GM23338 (cell line): ENCODE measurements at regions not wholly inside any gene's neighbourhood (a gene's known extent, or its start where the extent isn't known, plus 50 kb on each side); places are given as distances from the start of the nearest gene placed in this dataset.

ENCODE experiments used
- ATAC-seq: fragments of 200-7000 bp; cut with Tn5 transposase; 3 replicates; pipeline ENCODE4 v1.9.1; 2020
- DNase-seq: peaks from one replicate; pipeline ENCODE4 v3.0.0-alpha.2; 2015; ENCODE audit warnings: low spot score
- H2AFZ ChIP-seq: fragments of 200-600 bp; sonication (generic); 2 replicates; pipeline ENCODE4 v1.8.0; 2016; ENCODE audit warnings: antibody characterized with exemption, mild to moderate bottlenecking, moderate library complexity
- H3F3A ChIP-seq: fragments of 200-600 bp; sonication (generic); replicated peaks from 2 replicates; pipeline ENCODE4 v1.8.0; 2017; ENCODE audit warnings: antibody characterized with exemption, mixed run types, low read depth
- H3K27ac ChIP-seq: fragments of 200-600 bp; sonication (generic); 2 replicates; pipeline ENCODE4 v1.6.1; 2016; ENCODE audit warnings: low read depth
- H3K27me3 ChIP-seq: fragments of 200-600 bp; sonication (generic); 2 replicates; pipeline ENCODE4 v1.8.0; 2016; ENCODE audit warnings: mild to moderate bottlenecking, mixed run types, moderate library complexity; ENCODE audit not compliant: insufficient read depth
- H3K36me3 ChIP-seq: fragments of 200-600 bp; sonication (generic); 2 replicates; pipeline ENCODE4 v1.8.0; 2016; ENCODE audit warnings: mild to moderate bottlenecking; ENCODE audit not compliant: insufficient read depth
- H3K4me1 ChIP-seq: fragments of 200-600 bp; sonication (generic); 2 replicates; pipeline ENCODE4 v1.8.0; 2016; ENCODE audit warnings: mild to moderate bottlenecking, moderate library complexity; ENCODE audit not compliant: insufficient read depth
- H3K4me2 ChIP-seq: fragments of 200-600 bp; sonication (generic); 2 replicates; pipeline ENCODE4 v1.7.1; 2017; ENCODE audit warnings: mixed run types
- H3K4me3 ChIP-seq: fragments of 200-600 bp; sonication (generic); 2 replicates; pipeline ENCODE4 v1.6.1; 2016; ENCODE audit warnings: mixed run types
- H3K79me2 ChIP-seq: fragments of 200-600 bp; sonication (generic); replicated peaks from 2 replicates; pipeline ENCODE4 v1.8.0; 2017; ENCODE audit warnings: mild to moderate bottlenecking; ENCODE audit not compliant: insufficient read depth
- H3K9me2 ChIP-seq: fragments of 200-600 bp; sonication (generic); 2 replicates; pipeline ENCODE4 v1.8.0; 2017; ENCODE audit not compliant: insufficient read depth
- H4K20me1 ChIP-seq: fragments of 200-600 bp; sonication (generic); replicated peaks from 2 replicates; pipeline ENCODE4 v1.8.0; 2017; ENCODE audit warnings: mild to moderate bottlenecking; ENCODE audit not compliant: insufficient read depth
- H3K27ac Mint-ChIP-seq: 2 replicates; pipeline ENCODE4 v1.8.0; 2020; ENCODE audit warnings: inconsistent platforms, mild to moderate bottlenecking, moderate library complexity, mixed read lengths
- H3K27me3 Mint-ChIP-seq: 3 replicates; pipeline ENCODE4 v1.8.0; 2022; ENCODE audit warnings: low read depth, mild to moderate bottlenecking, moderate library complexity, mixed read lengths, inconsistent platforms; ENCODE audit not compliant: insufficient read depth, poor library complexity
- H3K36me3 Mint-ChIP-seq: 3 replicates; pipeline ENCODE4 v1.8.0; 2021; ENCODE audit warnings: low read depth, mild to moderate bottlenecking, inconsistent platforms, moderate library complexity, mixed read lengths
- H3K4me1 Mint-ChIP-seq: 3 replicates; pipeline ENCODE4 v1.8.0; 2020; ENCODE audit warnings: mild to moderate bottlenecking, inconsistent platforms, mixed read lengths
- H3K4me3 Mint-ChIP-seq: 3 replicates; pipeline ENCODE4 v1.8.0; 2021; ENCODE audit warnings: moderate library complexity, mild to moderate bottlenecking, inconsistent platforms, mixed read lengths
- H3K9me3 Mint-ChIP-seq: 3 replicates; pipeline ENCODE4 v1.8.0; 2020; ENCODE audit warnings: moderate library complexity, mild to moderate bottlenecking, inconsistent platforms, mixed read lengths
- CREB1 ChIP-seq: fragments of 250-450 bp; sonication (Bioruptor Pico); IDR thresholded peaks from 2 replicates; pipeline ENCODE4 v1.5.0; 2020; ENCODE audit warnings: low read depth, mild to moderate bottlenecking, moderate library complexity
- CTCF ChIP-seq, 2 experiments: fragments of 200-600 bp in 1 of 2; sonication (generic) in 1 of 2; conservative IDR thresholded peaks; 2 replicates each; pipeline versions ENCODE4 v1.5.1 to v1.6.1; 2016 to 2017; ENCODE audit warnings: antibody characterized with exemption in 2 of 2, low read depth in 2 of 2, mild to moderate bottlenecking in 2 of 2, moderate library complexity in 1 of 2
- EZH2 ChIP-seq: fragments of 200-600 bp; sonication (generic); IDR thresholded peaks from one replicate; pipeline ENCODE4 v1.8.0; 2017; ENCODE audit warnings: antibody characterized with exemption, mild to moderate bottlenecking, low read depth; ENCODE audit not compliant: unreplicated experiment
- EZH2phosphoT487 ChIP-seq: fragments of 200-600 bp; sonication (generic); IDR thresholded peaks from one replicate; pipeline ENCODE4 v1.8.1; 2018; ENCODE audit warnings: antibody characterized with exemption; ENCODE audit not compliant: unreplicated experiment
- JUNB ChIP-seq: IDR thresholded peaks from one replicate; pipeline ENCODE4 v1.6.1; 2016; ENCODE audit warnings: antibody characterized with exemption; ENCODE audit not compliant: unreplicated experiment
- POLR2AphosphoS5 ChIP-seq: IDR thresholded peaks from 2 replicates; pipeline ENCODE4 v1.6.1; 2016; ENCODE audit warnings: antibody characterized with exemption, low read depth
- REST ChIP-seq: IDR thresholded peaks from one replicate; pipeline ENCODE4 v1.6.1; 2018; ENCODE audit warnings: antibody characterized with exemption; ENCODE audit not compliant: unreplicated experiment
- ZNF114 ChIP-seq: fragments of 250-450 bp; sonication (Bioruptor Pico); IDR thresholded peaks from 2 replicates; pipeline ENCODE4 v1.5.0; 2020; ENCODE audit warnings: mild to moderate bottlenecking, moderate library complexity
- ZNF331 ChIP-seq: fragments of 250-450 bp; sonication (Bioruptor Pico); IDR thresholded peaks from 2 replicates; pipeline ENCODE4 v1.5.0; 2020; ENCODE audit warnings: low read depth, mild to moderate bottlenecking, moderate library complexity
- ZNF462 ChIP-seq: fragments of 250-450 bp; sonication (Bioruptor Pico); IDR thresholded peaks from 2 replicates; pipeline ENCODE4 v1.5.0; 2020; ENCODE audit warnings: mild to moderate bottlenecking, moderate library complexity

- TF ChIP-seq REST, result no peak
- TF ChIP-seq CREB1 (CRISPR knock-in tag), result no peak
- TF ChIP-seq EZH2, result no peak
- no peak for TF ChIP-seq CTCF (conservative IDR thresholded peaks at IDR 0.05; ENCODE audit: low read depth in 2 of 2)
- no peak for TF ChIP-seq POLR2AphosphoS5
- TF ChIP-seq ZNF114 (CRISPR knock-in tag), result no peak
Measured at GRCh38 chr6:133710826-133711225, 178.1 kb upstream of the TCF21 start (continued).

GRCh38 chr6:133715270-133715669 lies 173.6 kb upstream of the TCF21 start:
- H3K4me2 ChIP-seq, result no peak overlapping the region
- DNase-seq (no peak), ATAC-seq (no peak)
- no peak overlapping the region for H3K4me3 ChIP-seq
- H3K4me3 Mint-ChIP-seq, result no peak overlapping the region
- no peaks in the 10 kb centered on the region for H3K36me3 ChIP-seq
- no peaks in the 10 kb centered on the region for H3K9me2 ChIP-seq
- no peaks in the 10 kb centered on the region for H4K20me1 ChIP-seq
- no peaks in the 10 kb centered on the region for H3F3A ChIP-seq
- H3K36me3 Mint-ChIP-seq, result no peaks in the 10 kb centered on the region
- no peaks in the 10 kb centered on the region for H3K4me1 ChIP-seq
- H3K27ac Mint-ChIP-seq, result no peak overlapping the region
- no peaks in the 10 kb centered on the region for H3K4me1 Mint-ChIP-seq
- no peaks in the 10 kb centered on the region for H3K27me3 ChIP-seq
- no peaks in the 10 kb centered on the region for H3K79me2 ChIP-seq
- H2AFZ ChIP-seq, result no peak overlapping the region
- H3K27ac ChIP-seq, result no peak overlapping the region
- no peaks in the 10 kb centered on the region for H3K9me3 Mint-ChIP-seq
- peaks cover 3% of the 10 kb centered on the region for H3K27me3 Mint-ChIP-seq
- TF ChIP-seq ZNF114 (CRISPR knock-in tag), result no peak
- TF ChIP-seq JUNB, result no peak
- no peak for TF ChIP-seq EZH2
- no peak for TF ChIP-seq REST
- no peak for TF ChIP-seq ZNF331 (CRISPR knock-in tag)
- no peak for TF ChIP-seq ZNF462 (CRISPR knock-in tag)
- TF ChIP-seq EZH2phosphoT487, result no peak
